GM23338 (cell line): ENCODE measurements at regions not wholly inside any gene's neighbourhood (a gene's known extent, or its start where the extent isn't known, plus 50 kb on each side); places are given as distances from the start of the nearest gene placed in this dataset.
A peak's percentile ranks its signal among the peaks of the same experiment; 100 is the strongest.

Source experiments
- ATAC-seq: fragments of 200-7000 bp; cut with Tn5 transposase; 3 replicates; pipeline ENCODE4 v1.9.1; 2020
- DNase-seq: peaks from one replicate; pipeline ENCODE4 v3.0.0-alpha.2; 2015; ENCODE audit warnings: low spot score
- H2AFZ ChIP-seq: fragments of 200-600 bp; sonication (generic); 2 replicates; pipeline ENCODE4 v1.8.0; 2016; ENCODE audit warnings: antibody characterized with exemption, mild to moderate bottlenecking, moderate library complexity
- H3F3A ChIP-seq: fragments of 200-600 bp; sonication (generic); replicated peaks from 2 replicates; pipeline ENCODE4 v1.8.0; 2017; ENCODE audit warnings: antibody characterized with exemption, mixed run types, low read depth
- H3K27ac ChIP-seq: fragments of 200-600 bp; sonication (generic); 2 replicates; pipeline ENCODE4 v1.6.1; 2016; ENCODE audit warnings: low read depth
- H3K27me3 ChIP-seq: fragments of 200-600 bp; sonication (generic); 2 replicates; pipeline ENCODE4 v1.8.0; 2016; ENCODE audit warnings: mild to moderate bottlenecking, mixed run types, moderate library complexity; ENCODE audit not compliant: insufficient read depth
- H3K36me3 ChIP-seq: fragments of 200-600 bp; sonication (generic); 2 replicates; pipeline ENCODE4 v1.8.0; 2016; ENCODE audit warnings: mild to moderate bottlenecking; ENCODE audit not compliant: insufficient read depth
- H3K4me1 ChIP-seq: fragments of 200-600 bp; sonication (generic); 2 replicates; pipeline ENCODE4 v1.8.0; 2016; ENCODE audit warnings: mild to moderate bottlenecking, moderate library complexity; ENCODE audit not compliant: insufficient read depth
- H3K4me2 ChIP-seq: fragments of 200-600 bp; sonication (generic); 2 replicates; pipeline ENCODE4 v1.7.1; 2017; ENCODE audit warnings: mixed run types
- H3K4me3 ChIP-seq: fragments of 200-600 bp; sonication (generic); 2 replicates; pipeline ENCODE4 v1.6.1; 2016; ENCODE audit warnings: mixed run types
- H3K79me2 ChIP-seq: fragments of 200-600 bp; sonication (generic); replicated peaks from 2 replicates; pipeline ENCODE4 v1.8.0; 2017; ENCODE audit warnings: mild to moderate bottlenecking; ENCODE audit not compliant: insufficient read depth
- H3K9me2 ChIP-seq: fragments of 200-600 bp; sonication (generic); 2 replicates; pipeline ENCODE4 v1.8.0; 2017; ENCODE audit not compliant: insufficient read depth
- H4K20me1 ChIP-seq: fragments of 200-600 bp; sonication (generic); replicated peaks from 2 replicates; pipeline ENCODE4 v1.8.0; 2017; ENCODE audit warnings: mild to moderate bottlenecking; ENCODE audit not compliant: insufficient read depth
- H3K27ac Mint-ChIP-seq: 2 replicates; pipeline ENCODE4 v1.8.0; 2020; ENCODE audit warnings: inconsistent platforms, mild to moderate bottlenecking, moderate library complexity, mixed read lengths
- H3K27me3 Mint-ChIP-seq: 3 replicates; pipeline ENCODE4 v1.8.0; 2022; ENCODE audit warnings: low read depth, mild to moderate bottlenecking, moderate library complexity, mixed read lengths, inconsistent platforms; ENCODE audit not compliant: insufficient read depth, poor library complexity
- H3K36me3 Mint-ChIP-seq: 3 replicates; pipeline ENCODE4 v1.8.0; 2021; ENCODE audit warnings: low read depth, mild to moderate bottlenecking, inconsistent platforms, moderate library complexity, mixed read lengths
- H3K4me1 Mint-ChIP-seq: 3 replicates; pipeline ENCODE4 v1.8.0; 2020; ENCODE audit warnings: mild to moderate bottlenecking, inconsistent platforms, mixed read lengths
- H3K4me3 Mint-ChIP-seq: 3 replicates; pipeline ENCODE4 v1.8.0; 2021; ENCODE audit warnings: moderate library complexity, mild to moderate bottlenecking, inconsistent platforms, mixed read lengths
- H3K9me3 Mint-ChIP-seq: 3 replicates; pipeline ENCODE4 v1.8.0; 2020; ENCODE audit warnings: moderate library complexity, mild to moderate bottlenecking, inconsistent platforms, mixed read lengths
- CREB1 ChIP-seq: fragments of 250-450 bp; sonication (Bioruptor Pico); IDR thresholded peaks from 2 replicates; pipeline ENCODE4 v1.5.0; 2020; ENCODE audit warnings: low read depth, mild to moderate bottlenecking, moderate library complexity
- EZH2 ChIP-seq: fragments of 200-600 bp; sonication (generic); IDR thresholded peaks from one replicate; pipeline ENCODE4 v1.8.0; 2017; ENCODE audit warnings: antibody characterized with exemption, mild to moderate bottlenecking, low read depth; ENCODE audit not compliant: unreplicated experiment
- JUNB ChIP-seq: IDR thresholded peaks from one replicate; pipeline ENCODE4 v1.6.1; 2016; ENCODE audit warnings: antibody characterized with exemption; ENCODE audit not compliant: unreplicated experiment
- POLR2AphosphoS5 ChIP-seq: IDR thresholded peaks from 2 replicates; pipeline ENCODE4 v1.6.1; 2016; ENCODE audit warnings: antibody characterized with exemption, low read depth
- STAT1 ChIP-seq: IDR thresholded peaks from one replicate; pipeline ENCODE4 v1.6.1; 2016; ENCODE audit warnings: antibody characterized with exemption; ENCODE audit not compliant: unreplicated experiment
- TF ChIP-seq, protein P1 (sequence below): IDR thresholded peaks from one replicate; pipeline ENCODE4 v1.6.1; 2018; ENCODE audit warnings: antibody characterized with exemption; ENCODE audit not compliant: unreplicated experiment
- TF ChIP-seq, protein P2 (sequence below): IDR thresholded peaks from 2 replicates; pipeline ENCODE4 v1.6.1; 2016; ENCODE audit warnings: antibody characterized with exemption
- TF ChIP-seq, protein P3 (sequence below), 2 experiments: fragments of 200-600 bp in 1 of 2; sonication (generic) in 1 of 2; conservative IDR thresholded peaks; 2 replicates each; pipeline versions ENCODE4 v1.5.1 to v1.6.1; 2016 to 2017; ENCODE audit warnings: antibody characterized with exemption in 2 of 2, low read depth in 2 of 2, mild to moderate bottlenecking in 2 of 2, moderate library complexity in 1 of 2

GRCh38 chr2:23093513-23093912 is 291.5 kb upstream of the KLHL29 start (continued):
- TF ChIP-seq, protein P1, sequence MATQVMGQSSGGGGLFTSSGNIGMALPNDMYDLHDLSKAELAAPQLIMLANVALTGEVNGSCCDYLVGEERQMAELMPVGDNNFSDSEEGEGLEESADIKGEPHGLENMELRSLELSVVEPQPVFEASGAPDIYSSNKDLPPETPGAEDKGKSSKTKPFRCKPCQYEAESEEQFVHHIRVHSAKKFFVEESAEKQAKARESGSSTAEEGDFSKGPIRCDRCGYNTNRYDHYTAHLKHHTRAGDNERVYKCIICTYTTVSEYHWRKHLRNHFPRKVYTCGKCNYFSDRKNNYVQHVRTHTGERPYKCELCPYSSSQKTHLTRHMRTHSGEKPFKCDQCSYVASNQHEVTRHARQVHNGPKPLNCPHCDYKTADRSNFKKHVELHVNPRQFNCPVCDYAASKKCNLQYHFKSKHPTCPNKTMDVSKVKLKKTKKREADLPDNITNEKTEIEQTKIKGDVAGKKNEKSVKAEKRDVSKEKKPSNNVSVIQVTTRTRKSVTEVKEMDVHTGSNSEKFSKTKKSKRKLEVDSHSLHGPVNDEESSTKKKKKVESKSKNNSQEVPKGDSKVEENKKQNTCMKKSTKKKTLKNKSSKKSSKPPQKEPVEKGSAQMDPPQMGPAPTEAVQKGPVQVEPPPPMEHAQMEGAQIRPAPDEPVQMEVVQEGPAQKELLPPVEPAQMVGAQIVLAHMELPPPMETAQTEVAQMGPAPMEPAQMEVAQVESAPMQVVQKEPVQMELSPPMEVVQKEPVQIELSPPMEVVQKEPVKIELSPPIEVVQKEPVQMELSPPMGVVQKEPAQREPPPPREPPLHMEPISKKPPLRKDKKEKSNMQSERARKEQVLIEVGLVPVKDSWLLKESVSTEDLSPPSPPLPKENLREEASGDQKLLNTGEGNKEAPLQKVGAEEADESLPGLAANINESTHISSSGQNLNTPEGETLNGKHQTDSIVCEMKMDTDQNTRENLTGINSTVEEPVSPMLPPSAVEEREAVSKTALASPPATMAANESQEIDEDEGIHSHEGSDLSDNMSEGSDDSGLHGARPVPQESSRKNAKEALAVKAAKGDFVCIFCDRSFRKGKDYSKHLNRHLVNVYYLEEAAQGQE: no peak
- no peak for TF ChIP-seq JUNB
- TF ChIP-seq, protein P2, sequence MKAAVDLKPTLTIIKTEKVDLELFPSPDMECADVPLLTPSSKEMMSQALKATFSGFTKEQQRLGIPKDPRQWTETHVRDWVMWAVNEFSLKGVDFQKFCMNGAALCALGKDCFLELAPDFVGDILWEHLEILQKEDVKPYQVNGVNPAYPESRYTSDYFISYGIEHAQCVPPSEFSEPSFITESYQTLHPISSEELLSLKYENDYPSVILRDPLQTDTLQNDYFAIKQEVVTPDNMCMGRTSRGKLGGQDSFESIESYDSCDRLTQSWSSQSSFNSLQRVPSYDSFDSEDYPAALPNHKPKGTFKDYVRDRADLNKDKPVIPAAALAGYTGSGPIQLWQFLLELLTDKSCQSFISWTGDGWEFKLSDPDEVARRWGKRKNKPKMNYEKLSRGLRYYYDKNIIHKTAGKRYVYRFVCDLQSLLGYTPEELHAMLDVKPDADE: no peak
- TF ChIP-seq CREB1 (CRISPR knock-in tag): no peak
- TF ChIP-seq POLR2AphosphoS5: no peak

GRCh38 chr2:23096906-23097602 is 287.9 kb upstream of the KLHL29 start:
- H3K27me3 ChIP-seq: no peaks in the 10 kb centered on the region
- Mint-ChIP-seq H3K27ac (no peak overlapping the region), H3K36me3 (no peaks in the 10 kb centered on the region), H3K4me3 (no peak overlapping the region), H3K27me3 (no peaks in the 10 kb centered on the region), H3K9me3 (no peaks in the 10 kb centered on the region), H3K4me1 (no peaks in the 10 kb centered on the region)
- H4K20me1 ChIP-seq: no peaks in the 10 kb centered on the region
- no peak overlapping the region for H3K27ac ChIP-seq
- no peaks in the 10 kb centered on the region for H3K4me1 ChIP-seq
- ATAC-seq (no peak), DNase-seq (no peak)
- H3K9me2 ChIP-seq: no peaks in the 10 kb centered on the region; the same call in 1 of the 2 replicates
- TF ChIP-seq, protein P3, sequence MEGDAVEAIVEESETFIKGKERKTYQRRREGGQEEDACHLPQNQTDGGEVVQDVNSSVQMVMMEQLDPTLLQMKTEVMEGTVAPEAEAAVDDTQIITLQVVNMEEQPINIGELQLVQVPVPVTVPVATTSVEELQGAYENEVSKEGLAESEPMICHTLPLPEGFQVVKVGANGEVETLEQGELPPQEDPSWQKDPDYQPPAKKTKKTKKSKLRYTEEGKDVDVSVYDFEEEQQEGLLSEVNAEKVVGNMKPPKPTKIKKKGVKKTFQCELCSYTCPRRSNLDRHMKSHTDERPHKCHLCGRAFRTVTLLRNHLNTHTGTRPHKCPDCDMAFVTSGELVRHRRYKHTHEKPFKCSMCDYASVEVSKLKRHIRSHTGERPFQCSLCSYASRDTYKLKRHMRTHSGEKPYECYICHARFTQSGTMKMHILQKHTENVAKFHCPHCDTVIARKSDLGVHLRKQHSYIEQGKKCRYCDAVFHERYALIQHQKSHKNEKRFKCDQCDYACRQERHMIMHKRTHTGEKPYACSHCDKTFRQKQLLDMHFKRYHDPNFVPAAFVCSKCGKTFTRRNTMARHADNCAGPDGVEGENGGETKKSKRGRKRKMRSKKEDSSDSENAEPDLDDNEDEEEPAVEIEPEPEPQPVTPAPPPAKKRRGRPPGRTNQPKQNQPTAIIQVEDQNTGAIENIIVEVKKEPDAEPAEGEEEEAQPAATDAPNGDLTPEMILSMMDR (conservative IDR thresholded peaks at IDR 0.05; ENCODE audit: low read depth in 2 of 2): peak in 1 of 2 experiments; percentile 32; a peak in 2 of 4 replicates
- TF ChIP-seq EZH2: no peak
- no peak for TF ChIP-seq STAT1
- no peak overlapping the region for H3K4me2 ChIP-seq
- H3K4me3 ChIP-seq: no peak overlapping the region
- no peaks in the 10 kb centered on the region for H3K79me2 ChIP-seq
- no peaks in the 10 kb centered on the region for H3K36me3 ChIP-seq
- no peak overlapping the region for H2AFZ ChIP-seq
- no peaks in the 10 kb centered on the region for H3F3A ChIP-seq
